Neural progenitor cell (in vitro differentiated cells): ENCODE measurements at regions not wholly inside any gene's neighbourhood (a gene's known extent, or its start where the extent isn't known, plus 50 kb on each side); places are given as distances from the start of the nearest gene placed in this dataset.

Experiments
- EZH2 ChIP-seq: fragments of 200-600 bp; sonication (generic); IDR thresholded peaks from 2 replicates; pipeline ENCODE4 v1.6.1; 2017; ENCODE audit warnings: antibody characterized with exemption, mild to moderate bottlenecking, moderate library complexity
- EZH2phosphoT487 ChIP-seq: fragments of 200-600 bp; sonication (generic); IDR thresholded peaks from 2 replicates; pipeline ENCODE4 v1.6.1; 2017; ENCODE audit warnings: antibody characterized with exemption
- TF ChIP-seq, protein P1 (sequence below): fragments of 200-600 bp; sonication (generic); IDR thresholded peaks from 2 replicates; pipeline ENCODE4 v1.5.1; 2017; ENCODE audit warnings: antibody characterized with exemption, mild to moderate bottlenecking

DNA sequence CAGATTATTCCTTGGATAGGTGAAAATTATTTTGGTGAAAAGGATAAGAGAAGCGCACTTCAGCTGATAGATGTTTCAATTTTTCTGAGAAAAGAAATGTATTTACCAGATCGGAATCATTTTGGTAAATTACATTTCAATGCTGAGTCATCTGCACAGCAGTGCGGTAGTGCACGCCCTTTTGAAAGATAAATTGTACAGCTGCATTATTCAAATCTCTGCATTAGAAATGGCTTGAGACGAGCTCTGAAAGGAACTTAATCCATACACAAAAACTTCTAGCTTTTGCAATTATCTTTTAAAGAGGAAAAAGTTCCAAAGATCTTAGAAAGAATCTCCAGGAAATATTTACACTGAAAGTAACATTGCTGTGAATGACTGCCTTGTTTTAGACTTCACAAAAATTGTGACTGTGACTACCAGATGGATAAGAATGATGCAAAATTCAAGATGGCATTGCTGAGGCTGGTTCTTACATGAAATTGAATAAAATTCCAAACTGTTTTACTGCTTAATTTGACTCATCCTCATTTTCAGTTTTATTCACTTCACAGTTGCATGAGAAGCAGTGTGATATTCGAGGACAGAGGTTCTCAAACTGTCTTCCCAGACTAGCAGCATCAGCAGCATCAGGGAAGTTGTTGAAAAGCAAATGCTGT, 161.7 kb downstream of the RND3 start:
- TF ChIP-seq, protein P1, sequence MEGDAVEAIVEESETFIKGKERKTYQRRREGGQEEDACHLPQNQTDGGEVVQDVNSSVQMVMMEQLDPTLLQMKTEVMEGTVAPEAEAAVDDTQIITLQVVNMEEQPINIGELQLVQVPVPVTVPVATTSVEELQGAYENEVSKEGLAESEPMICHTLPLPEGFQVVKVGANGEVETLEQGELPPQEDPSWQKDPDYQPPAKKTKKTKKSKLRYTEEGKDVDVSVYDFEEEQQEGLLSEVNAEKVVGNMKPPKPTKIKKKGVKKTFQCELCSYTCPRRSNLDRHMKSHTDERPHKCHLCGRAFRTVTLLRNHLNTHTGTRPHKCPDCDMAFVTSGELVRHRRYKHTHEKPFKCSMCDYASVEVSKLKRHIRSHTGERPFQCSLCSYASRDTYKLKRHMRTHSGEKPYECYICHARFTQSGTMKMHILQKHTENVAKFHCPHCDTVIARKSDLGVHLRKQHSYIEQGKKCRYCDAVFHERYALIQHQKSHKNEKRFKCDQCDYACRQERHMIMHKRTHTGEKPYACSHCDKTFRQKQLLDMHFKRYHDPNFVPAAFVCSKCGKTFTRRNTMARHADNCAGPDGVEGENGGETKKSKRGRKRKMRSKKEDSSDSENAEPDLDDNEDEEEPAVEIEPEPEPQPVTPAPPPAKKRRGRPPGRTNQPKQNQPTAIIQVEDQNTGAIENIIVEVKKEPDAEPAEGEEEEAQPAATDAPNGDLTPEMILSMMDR: no peak
- no peak for TF ChIP-seq EZH2
- no peak for TF ChIP-seq EZH2phosphoT487
